ENCODE measurements at regions not wholly inside any gene's neighbourhood (a gene's known extent, or its start where the extent isn't known, plus 50 kb on each side); places are given as distances from the start of the nearest gene placed in this dataset.

- DNase-seq (ENCODE audit: low read depth), result peak; percentile 74
- no peak for TF ChIP-seq CTCF (IDR thresholded peaks at IDR 0.05; ENCODE audit: low read length, missing control alignments)
- no peak overlapping the region for H3K4me3 ChIP-seq (replicated peaks; ENCODE audit: low read depth, low read length)
Measured at GRCh38 chr20:12928755-12929401, 79.9 kb upstream of the SPTLC3 start.

- no peak overlapping the region for H3K4me3 ChIP-seq (replicated peaks; ENCODE audit: low read depth, low read length)
- no peak for DNase-seq (ENCODE audit: low read depth)
- TF ChIP-seq CTCF (IDR thresholded peaks at IDR 0.05; ENCODE audit: low read length, missing control alignments), result no peak
Measured at GRCh38 chr20:12936020-12936419, 72.8 kb upstream of the SPTLC3 start.

GRCh38 chr20:12936524-12936923, 72.2 kb upstream of the SPTLC3 start:
- no peak overlapping the region for H3K4me3 ChIP-seq (replicated peaks; ENCODE audit: low read depth, low read length)
- TF ChIP-seq CTCF (IDR thresholded peaks at IDR 0.05; ENCODE audit: low read length, missing control alignments), result no peak
- no peak for DNase-seq (ENCODE audit: low read depth)

GRCh38 chr20:12941025-12941424, 67.7 kb upstream of the SPTLC3 start:
- DNase-seq (ENCODE audit: low read depth), result peak; percentile 23
- H3K4me3 ChIP-seq (replicated peaks; ENCODE audit: low read depth, low read length), result no peak overlapping the region
- no peak for TF ChIP-seq CTCF (IDR thresholded peaks at IDR 0.05; ENCODE audit: low read length, missing control alignments)

GRCh38 chr20:12942123-12942522, 66.6 kb upstream of the SPTLC3 start:
- H3K4me3 ChIP-seq (replicated peaks; ENCODE audit: low read depth, low read length), result no peak overlapping the region
- no peak for DNase-seq (ENCODE audit: low read depth)
- TF ChIP-seq CTCF (IDR thresholded peaks at IDR 0.05; ENCODE audit: low read length, missing control alignments), result no peak

GRCh38 chr20:12946789-12947188, 62.0 kb upstream of the SPTLC3 start:
- no peak overlapping the region for H3K4me3 ChIP-seq (replicated peaks; ENCODE audit: low read depth, low read length)
- TF ChIP-seq CTCF (IDR thresholded peaks at IDR 0.05; ENCODE audit: low read length, missing control alignments), result no peak
- DNase-seq (ENCODE audit: low read depth), result no peak

GRCh38 chr20:12947691-12948090, 61.1 kb upstream of the SPTLC3 start:
- no peak overlapping the region for H3K4me3 ChIP-seq (replicated peaks; ENCODE audit: low read depth, low read length)
- no peak for TF ChIP-seq CTCF (IDR thresholded peaks at IDR 0.05; ENCODE audit: low read length, missing control alignments)
- DNase-seq (ENCODE audit: low read depth), result no peak

All from fibroblast of pulmonary artery (primary cell).